GM19395 (cell line): ENCODE measurements at regions not wholly inside any gene's neighbourhood (a gene's known extent, or its start where the extent isn't known, plus 50 kb on each side); places are given as distances from the start of the nearest gene placed in this dataset.

Experiments
- ATAC-seq: cut with Tn5 transposase; IDR thresholded peaks from one replicate; pipeline ENCODE4 v1.9.1; 2021; ENCODE audit warnings: mild to moderate bottlenecking, moderate library complexity; ENCODE audit not compliant: unreplicated experiment

GRCh38 chr12:58357511-58357910 is 416.1 kb downstream of the ATP23 start:
- ATAC-seq, result no peak

GRCh38 chr12:58358369-58358768 is 417.0 kb downstream of the ATP23 start:
- ATAC-seq, result no peak

- no peak for ATAC-seq
Measured at GRCh38 chr12:58359084-58359483, 417.7 kb downstream of the ATP23 start.

- no peak for ATAC-seq
Measured at GRCh38 chr12:58361056-58361455, 419.7 kb downstream of the ATP23 start.

- ATAC-seq, result no peak
Measured at GRCh38 chr12:58363971-58364370, 422.6 kb downstream of the ATP23 start.

GRCh38 chr12:58364389-58365086 is 423.2 kb downstream of the ATP23 start:
- no peak for ATAC-seq

- no peak for ATAC-seq
Measured at GRCh38 chr12:58365087-58365390, 423.7 kb downstream of the ATP23 start.

GRCh38 chr12:58367041-58367440 is 425.7 kb downstream of the ATP23 start:
- no peak for ATAC-seq

- no peak for ATAC-seq
Measured at GRCh38 chr12:58368001-58368400, 426.6 kb downstream of the ATP23 start.

- no peak for ATAC-seq
Measured at GRCh38 chr12:58369576-58369975, 428.2 kb downstream of the ATP23 start.

- ATAC-seq, result peak; percentile 97
Measured at GRCh38 chr12:58372298-58372697, 430.9 kb downstream of the ATP23 start.

- no peak for ATAC-seq
Measured at GRCh38 chr12:58378028-58378427, 436.7 kb downstream of the ATP23 start.

GRCh38 chr12:58381546-58381945 is 440.2 kb downstream of the ATP23 start:
- ATAC-seq, result no peak

GRCh38 chr12:58384196-58384595 is 442.8 kb downstream of the ATP23 start:
- no peak for ATAC-seq

GRCh38 chr12:58386136-58386535 is 444.8 kb downstream of the ATP23 start:
- ATAC-seq, result no peak

GRCh38 chr12:58387199-58387598 is 445.8 kb downstream of the ATP23 start:
- ATAC-seq, result no peak

GRCh38 chr12:58388261-58388660 is 446.9 kb downstream of the ATP23 start:
- ATAC-seq, result no peak

GRCh38 chr12:58393152-58393551 is 451.8 kb downstream of the ATP23 start:
- ATAC-seq, result no peak

GRCh38 chr12:58395056-58395455 is 453.7 kb downstream of the ATP23 start:
- no peak for ATAC-seq

GRCh38 chr12:58395470-58395869 is 454.1 kb downstream of the ATP23 start:
- ATAC-seq, result no peak

- no peak for ATAC-seq
Measured at GRCh38 chr12:58396239-58396638, 454.9 kb downstream of the ATP23 start.

GRCh38 chr12:58405363-58405762 is 464.0 kb downstream of the ATP23 start:
- no peak for ATAC-seq

GRCh38 chr12:58408516-58408915 is 467.1 kb downstream of the ATP23 start:
- ATAC-seq, result no peak
